ENCODE measurements at regions not wholly inside any gene's neighbourhood (a gene's known extent, or its start where the extent isn't known, plus 50 kb on each side); places are given as distances from the start of the nearest gene placed in this dataset.

- no peak overlapping the region for H4K91ac ChIP-seq (ENCODE audit: insufficient read length, low read depth, low read length)
- no peaks in the 10 kb centered on the region for H3K23me2 ChIP-seq (ENCODE audit: insufficient read length, low read depth, low read length, poor library complexity, severe bottlenecking)
- no peaks in the 10 kb centered on the region for H3K79me2 ChIP-seq (ENCODE audit: insufficient read depth, low read length)
- no peaks in the 10 kb centered on the region for H3K79me1 ChIP-seq (ENCODE audit: insufficient read depth, low read depth, low read length, poor library complexity, severe bottlenecking)
- H2AK5ac ChIP-seq (ENCODE audit: insufficient read length, low read length), result no peak overlapping the region
- no peaks in the 10 kb centered on the region for H4K20me1 ChIP-seq (ENCODE audit: control insufficient read depth, insufficient read depth, insufficient read length)
- H2BK12ac ChIP-seq (ENCODE audit: insufficient read length, low read depth, low read length), result no peak overlapping the region
- no peak overlapping the region for H3K18ac ChIP-seq (ENCODE audit: insufficient read length, low read depth, low read length)
- peaks cover 2 to 7% of the 10 kb centered on the region in 2 experiments; a peak in 2 of 4 replicates for H3K4me1 Mint-ChIP-seq
- H3K27ac Mint-ChIP-seq, result no peak overlapping the region; a peak in 1 of 7 replicates
- WGBS (ENCODE audit: extremely low coverage, insufficient read length, low lambda C conversion rate), result no CpG with 5 or more reads among the region's 23 CpGs
- no peak overlapping the region for H3T11ph ChIP-seq (ENCODE audit: low read length)
- no peak overlapping the region for H3K27ac ChIP-seq (ENCODE audit: insufficient read length, low read depth, low read length)
- no peaks in the 10 kb centered on the region for H3K4me1 ChIP-seq (ENCODE audit: insufficient read depth, low read length)
- no peak overlapping the region for H3K14ac ChIP-seq (ENCODE audit: insufficient read depth, low read length)
- no peak overlapping the region for H3K4me2 ChIP-seq (ENCODE audit: insufficient read depth, insufficient read length, low read length)
- no peak overlapping the region for H3K4me3 Mint-ChIP-seq
- no peak for TF ChIP-seq CTCF (conservative IDR thresholded peaks at IDR 0.05)
- H3K9me3 ChIP-seq (ENCODE audit: control insufficient read depth, low read depth, low read length), result peaks cover 20% of the 10 kb centered on the region
- no peak overlapping the region for H2AFZ ChIP-seq (ENCODE audit: low read length)
- no peak overlapping the region for H3K9ac ChIP-seq (ENCODE audit: extremely low read depth, insufficient read length, low read length)
- H3K36me3 Mint-ChIP-seq (ENCODE audit: insufficient read depth in 1 of 3, low read depth in 3 of 3), result peaks cover 14 to 15% (median 15%) of the 10 kb centered on the region in 3 experiments
- no peak overlapping the region for H3K23ac ChIP-seq (ENCODE audit: insufficient read length, low read depth, low read length)
- H2BK120ac ChIP-seq (ENCODE audit: low read depth, low read length, poor library complexity, severe bottlenecking), result no peak overlapping the region
- no peaks in the 10 kb centered on the region for H3K27me3 ChIP-seq (ENCODE audit: insufficient read depth, low read length)
- H2BK15ac ChIP-seq (ENCODE audit: low read depth, low read length), result no peak overlapping the region
- no peak overlapping the region for H4K8ac ChIP-seq (replicated peaks; ENCODE audit: insufficient read length, low read depth, low read length)
- no peak overlapping the region for H4K5ac ChIP-seq (ENCODE audit: insufficient read length, low read depth, low read length)
- H3K56ac ChIP-seq (ENCODE audit: insufficient read length, low read depth, low read length), result no peak overlapping the region
- peaks cover 18 to 19% of the 10 kb centered on the region in 2 experiments for H3K9me3 Mint-ChIP-seq
- no peak overlapping the region for H3K4ac ChIP-seq (ENCODE audit: low read depth, low read length)
- no peaks in the 10 kb centered on the region for H3K27me3 Mint-ChIP-seq (ENCODE audit: low read depth)
- no peak for DNase-seq
- H2BK5ac ChIP-seq (ENCODE audit: insufficient read length, low read length), result no peak overlapping the region
- H2BK20ac ChIP-seq (ENCODE audit: low read depth, low read length, poor library complexity, severe bottlenecking), result no peak overlapping the region
Observed at GRCh38 chr9:29826421-29826820, 2253.1 kb upstream of the C9orf72 start.

All from H9 (cell line).